GM23338 (cell line): ENCODE measurements at regions not wholly inside any gene's neighbourhood (a gene's known extent, or its start where the extent isn't known, plus 50 kb on each side); places are given as distances from the start of the nearest gene placed in this dataset.

Source experiments
- ATAC-seq: fragments of 200-7000 bp; cut with Tn5 transposase; 3 replicates; pipeline ENCODE4 v1.9.1; 2020
- DNase-seq: peaks from one replicate; pipeline ENCODE4 v3.0.0-alpha.2; 2015; ENCODE audit warnings: low spot score
- H2AFZ ChIP-seq: fragments of 200-600 bp; sonication (generic); 2 replicates; pipeline ENCODE4 v1.8.0; 2016; ENCODE audit warnings: antibody characterized with exemption, mild to moderate bottlenecking, moderate library complexity
- H3F3A ChIP-seq: fragments of 200-600 bp; sonication (generic); replicated peaks from 2 replicates; pipeline ENCODE4 v1.8.0; 2017; ENCODE audit warnings: antibody characterized with exemption, mixed run types, low read depth
- H3K27ac ChIP-seq: fragments of 200-600 bp; sonication (generic); 2 replicates; pipeline ENCODE4 v1.6.1; 2016; ENCODE audit warnings: low read depth
- H3K27me3 ChIP-seq: fragments of 200-600 bp; sonication (generic); 2 replicates; pipeline ENCODE4 v1.8.0; 2016; ENCODE audit warnings: mild to moderate bottlenecking, mixed run types, moderate library complexity; ENCODE audit not compliant: insufficient read depth
- H3K36me3 ChIP-seq: fragments of 200-600 bp; sonication (generic); 2 replicates; pipeline ENCODE4 v1.8.0; 2016; ENCODE audit warnings: mild to moderate bottlenecking; ENCODE audit not compliant: insufficient read depth
- H3K4me1 ChIP-seq: fragments of 200-600 bp; sonication (generic); 2 replicates; pipeline ENCODE4 v1.8.0; 2016; ENCODE audit warnings: mild to moderate bottlenecking, moderate library complexity; ENCODE audit not compliant: insufficient read depth
- H3K4me2 ChIP-seq: fragments of 200-600 bp; sonication (generic); 2 replicates; pipeline ENCODE4 v1.7.1; 2017; ENCODE audit warnings: mixed run types
- H3K4me3 ChIP-seq: fragments of 200-600 bp; sonication (generic); 2 replicates; pipeline ENCODE4 v1.6.1; 2016; ENCODE audit warnings: mixed run types
- H3K79me2 ChIP-seq: fragments of 200-600 bp; sonication (generic); replicated peaks from 2 replicates; pipeline ENCODE4 v1.8.0; 2017; ENCODE audit warnings: mild to moderate bottlenecking; ENCODE audit not compliant: insufficient read depth
- H3K9me2 ChIP-seq: fragments of 200-600 bp; sonication (generic); 2 replicates; pipeline ENCODE4 v1.8.0; 2017; ENCODE audit not compliant: insufficient read depth
- H4K20me1 ChIP-seq: fragments of 200-600 bp; sonication (generic); replicated peaks from 2 replicates; pipeline ENCODE4 v1.8.0; 2017; ENCODE audit warnings: mild to moderate bottlenecking; ENCODE audit not compliant: insufficient read depth
- H3K27ac Mint-ChIP-seq: 2 replicates; pipeline ENCODE4 v1.8.0; 2020; ENCODE audit warnings: inconsistent platforms, mild to moderate bottlenecking, moderate library complexity, mixed read lengths
- H3K27me3 Mint-ChIP-seq: 3 replicates; pipeline ENCODE4 v1.8.0; 2022; ENCODE audit warnings: low read depth, mild to moderate bottlenecking, moderate library complexity, mixed read lengths, inconsistent platforms; ENCODE audit not compliant: insufficient read depth, poor library complexity
- H3K36me3 Mint-ChIP-seq: 3 replicates; pipeline ENCODE4 v1.8.0; 2021; ENCODE audit warnings: low read depth, mild to moderate bottlenecking, inconsistent platforms, moderate library complexity, mixed read lengths
- H3K4me1 Mint-ChIP-seq: 3 replicates; pipeline ENCODE4 v1.8.0; 2020; ENCODE audit warnings: mild to moderate bottlenecking, inconsistent platforms, mixed read lengths
- H3K4me3 Mint-ChIP-seq: 3 replicates; pipeline ENCODE4 v1.8.0; 2021; ENCODE audit warnings: moderate library complexity, mild to moderate bottlenecking, inconsistent platforms, mixed read lengths
- H3K9me3 Mint-ChIP-seq: 3 replicates; pipeline ENCODE4 v1.8.0; 2020; ENCODE audit warnings: moderate library complexity, mild to moderate bottlenecking, inconsistent platforms, mixed read lengths
- EZH2 ChIP-seq: fragments of 200-600 bp; sonication (generic); IDR thresholded peaks from one replicate; pipeline ENCODE4 v1.8.0; 2017; ENCODE audit warnings: antibody characterized with exemption, mild to moderate bottlenecking, low read depth; ENCODE audit not compliant: unreplicated experiment
- EZH2phosphoT487 ChIP-seq: fragments of 200-600 bp; sonication (generic); IDR thresholded peaks from one replicate; pipeline ENCODE4 v1.8.1; 2018; ENCODE audit warnings: antibody characterized with exemption; ENCODE audit not compliant: unreplicated experiment
- NANOG ChIP-seq: IDR thresholded peaks from 2 replicates; pipeline ENCODE4 v1.6.1; 2016; ENCODE audit warnings: antibody characterized with exemption, borderline replicate concordance
- ZNF114 ChIP-seq: fragments of 250-450 bp; sonication (Bioruptor Pico); IDR thresholded peaks from 2 replicates; pipeline ENCODE4 v1.5.0; 2020; ENCODE audit warnings: mild to moderate bottlenecking, moderate library complexity
- TF ChIP-seq, protein P1 (sequence below): IDR thresholded peaks from one replicate; pipeline ENCODE4 v1.6.1; 2018; ENCODE audit warnings: antibody characterized with exemption; ENCODE audit not compliant: unreplicated experiment
- TF ChIP-seq, protein P2 (sequence below), 2 experiments: fragments of 200-600 bp in 1 of 2; sonication (generic) in 1 of 2; conservative IDR thresholded peaks; 2 replicates each; pipeline versions ENCODE4 v1.5.1 to v1.6.1; 2016 to 2017; ENCODE audit warnings: antibody characterized with exemption in 2 of 2, low read depth in 2 of 2, mild to moderate bottlenecking in 2 of 2, moderate library complexity in 1 of 2
- TF ChIP-seq, protein P3 (sequence below): fragments of 250-450 bp; sonication (Bioruptor Pico); IDR thresholded peaks from 2 replicates; pipeline ENCODE4 v1.5.0; 2020; ENCODE audit warnings: mild to moderate bottlenecking, moderate library complexity

DNA sequence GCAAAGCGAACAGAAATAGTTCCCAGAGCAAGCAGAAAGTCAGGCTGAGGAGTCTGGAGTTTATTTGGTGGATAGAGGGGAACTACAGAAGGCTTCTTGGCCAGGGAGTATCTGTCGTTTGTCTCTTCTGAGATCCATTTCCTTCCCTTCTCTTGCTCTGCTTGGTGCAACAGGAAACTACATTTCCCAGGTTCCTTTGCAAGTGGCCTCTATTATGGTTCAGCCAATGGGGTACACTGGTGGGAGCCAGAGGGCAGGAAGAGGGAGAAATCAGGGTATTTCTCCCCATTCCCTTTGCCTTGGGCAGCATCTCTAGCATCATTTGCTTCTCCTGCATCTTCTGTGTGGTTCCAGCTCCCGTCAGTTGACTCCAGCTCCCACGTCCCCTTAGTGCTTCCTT, 142.1 kb downstream of the BCOR start:
- Mint-ChIP-seq H3K4me1 (peaks cover 25% of the 10 kb centered on the region), H3K36me3 (no peaks in the 10 kb centered on the region), H3K4me3 (no peak overlapping the region; the same call in 2 of the 3 replicates), H3K9me3 (peaks cover 5% of the 10 kb centered on the region; the same call in 1 of the 3 replicates), H3K27me3 (peaks cover 3% of the 10 kb centered on the region), H3K27ac (no peak overlapping the region)
- DNase-seq (peak; percentile 50), ATAC-seq (peak; percentile 87)
- no peaks in the 10 kb centered on the region for H3K36me3 ChIP-seq
- no peaks in the 10 kb centered on the region for H3K27me3 ChIP-seq
- no peaks in the 10 kb centered on the region for H4K20me1 ChIP-seq
- H3K27ac ChIP-seq, result no peak overlapping the region
- H3K4me1 ChIP-seq, result peaks cover 10% of the 10 kb centered on the region
- H3F3A ChIP-seq, result no peaks in the 10 kb centered on the region
- no peaks in the 10 kb centered on the region for H3K79me2 ChIP-seq
- H3K4me3 ChIP-seq, result no peak overlapping the region
- H3K4me2 ChIP-seq, result peak overlapping the region; percentile 43; the same call in 1 of the 2 replicates
- TF ChIP-seq EZH2phosphoT487, result no peak
- TF ChIP-seq, protein P1, sequence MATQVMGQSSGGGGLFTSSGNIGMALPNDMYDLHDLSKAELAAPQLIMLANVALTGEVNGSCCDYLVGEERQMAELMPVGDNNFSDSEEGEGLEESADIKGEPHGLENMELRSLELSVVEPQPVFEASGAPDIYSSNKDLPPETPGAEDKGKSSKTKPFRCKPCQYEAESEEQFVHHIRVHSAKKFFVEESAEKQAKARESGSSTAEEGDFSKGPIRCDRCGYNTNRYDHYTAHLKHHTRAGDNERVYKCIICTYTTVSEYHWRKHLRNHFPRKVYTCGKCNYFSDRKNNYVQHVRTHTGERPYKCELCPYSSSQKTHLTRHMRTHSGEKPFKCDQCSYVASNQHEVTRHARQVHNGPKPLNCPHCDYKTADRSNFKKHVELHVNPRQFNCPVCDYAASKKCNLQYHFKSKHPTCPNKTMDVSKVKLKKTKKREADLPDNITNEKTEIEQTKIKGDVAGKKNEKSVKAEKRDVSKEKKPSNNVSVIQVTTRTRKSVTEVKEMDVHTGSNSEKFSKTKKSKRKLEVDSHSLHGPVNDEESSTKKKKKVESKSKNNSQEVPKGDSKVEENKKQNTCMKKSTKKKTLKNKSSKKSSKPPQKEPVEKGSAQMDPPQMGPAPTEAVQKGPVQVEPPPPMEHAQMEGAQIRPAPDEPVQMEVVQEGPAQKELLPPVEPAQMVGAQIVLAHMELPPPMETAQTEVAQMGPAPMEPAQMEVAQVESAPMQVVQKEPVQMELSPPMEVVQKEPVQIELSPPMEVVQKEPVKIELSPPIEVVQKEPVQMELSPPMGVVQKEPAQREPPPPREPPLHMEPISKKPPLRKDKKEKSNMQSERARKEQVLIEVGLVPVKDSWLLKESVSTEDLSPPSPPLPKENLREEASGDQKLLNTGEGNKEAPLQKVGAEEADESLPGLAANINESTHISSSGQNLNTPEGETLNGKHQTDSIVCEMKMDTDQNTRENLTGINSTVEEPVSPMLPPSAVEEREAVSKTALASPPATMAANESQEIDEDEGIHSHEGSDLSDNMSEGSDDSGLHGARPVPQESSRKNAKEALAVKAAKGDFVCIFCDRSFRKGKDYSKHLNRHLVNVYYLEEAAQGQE, result no peak
- no peak for TF ChIP-seq ZNF114 (CRISPR knock-in tag)
- TF ChIP-seq EZH2, result no peak
- TF ChIP-seq, protein P2, sequence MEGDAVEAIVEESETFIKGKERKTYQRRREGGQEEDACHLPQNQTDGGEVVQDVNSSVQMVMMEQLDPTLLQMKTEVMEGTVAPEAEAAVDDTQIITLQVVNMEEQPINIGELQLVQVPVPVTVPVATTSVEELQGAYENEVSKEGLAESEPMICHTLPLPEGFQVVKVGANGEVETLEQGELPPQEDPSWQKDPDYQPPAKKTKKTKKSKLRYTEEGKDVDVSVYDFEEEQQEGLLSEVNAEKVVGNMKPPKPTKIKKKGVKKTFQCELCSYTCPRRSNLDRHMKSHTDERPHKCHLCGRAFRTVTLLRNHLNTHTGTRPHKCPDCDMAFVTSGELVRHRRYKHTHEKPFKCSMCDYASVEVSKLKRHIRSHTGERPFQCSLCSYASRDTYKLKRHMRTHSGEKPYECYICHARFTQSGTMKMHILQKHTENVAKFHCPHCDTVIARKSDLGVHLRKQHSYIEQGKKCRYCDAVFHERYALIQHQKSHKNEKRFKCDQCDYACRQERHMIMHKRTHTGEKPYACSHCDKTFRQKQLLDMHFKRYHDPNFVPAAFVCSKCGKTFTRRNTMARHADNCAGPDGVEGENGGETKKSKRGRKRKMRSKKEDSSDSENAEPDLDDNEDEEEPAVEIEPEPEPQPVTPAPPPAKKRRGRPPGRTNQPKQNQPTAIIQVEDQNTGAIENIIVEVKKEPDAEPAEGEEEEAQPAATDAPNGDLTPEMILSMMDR (conservative IDR thresholded peaks at IDR 0.05; ENCODE audit: low read depth in 2 of 2), result no peak
- TF ChIP-seq, protein P3, sequence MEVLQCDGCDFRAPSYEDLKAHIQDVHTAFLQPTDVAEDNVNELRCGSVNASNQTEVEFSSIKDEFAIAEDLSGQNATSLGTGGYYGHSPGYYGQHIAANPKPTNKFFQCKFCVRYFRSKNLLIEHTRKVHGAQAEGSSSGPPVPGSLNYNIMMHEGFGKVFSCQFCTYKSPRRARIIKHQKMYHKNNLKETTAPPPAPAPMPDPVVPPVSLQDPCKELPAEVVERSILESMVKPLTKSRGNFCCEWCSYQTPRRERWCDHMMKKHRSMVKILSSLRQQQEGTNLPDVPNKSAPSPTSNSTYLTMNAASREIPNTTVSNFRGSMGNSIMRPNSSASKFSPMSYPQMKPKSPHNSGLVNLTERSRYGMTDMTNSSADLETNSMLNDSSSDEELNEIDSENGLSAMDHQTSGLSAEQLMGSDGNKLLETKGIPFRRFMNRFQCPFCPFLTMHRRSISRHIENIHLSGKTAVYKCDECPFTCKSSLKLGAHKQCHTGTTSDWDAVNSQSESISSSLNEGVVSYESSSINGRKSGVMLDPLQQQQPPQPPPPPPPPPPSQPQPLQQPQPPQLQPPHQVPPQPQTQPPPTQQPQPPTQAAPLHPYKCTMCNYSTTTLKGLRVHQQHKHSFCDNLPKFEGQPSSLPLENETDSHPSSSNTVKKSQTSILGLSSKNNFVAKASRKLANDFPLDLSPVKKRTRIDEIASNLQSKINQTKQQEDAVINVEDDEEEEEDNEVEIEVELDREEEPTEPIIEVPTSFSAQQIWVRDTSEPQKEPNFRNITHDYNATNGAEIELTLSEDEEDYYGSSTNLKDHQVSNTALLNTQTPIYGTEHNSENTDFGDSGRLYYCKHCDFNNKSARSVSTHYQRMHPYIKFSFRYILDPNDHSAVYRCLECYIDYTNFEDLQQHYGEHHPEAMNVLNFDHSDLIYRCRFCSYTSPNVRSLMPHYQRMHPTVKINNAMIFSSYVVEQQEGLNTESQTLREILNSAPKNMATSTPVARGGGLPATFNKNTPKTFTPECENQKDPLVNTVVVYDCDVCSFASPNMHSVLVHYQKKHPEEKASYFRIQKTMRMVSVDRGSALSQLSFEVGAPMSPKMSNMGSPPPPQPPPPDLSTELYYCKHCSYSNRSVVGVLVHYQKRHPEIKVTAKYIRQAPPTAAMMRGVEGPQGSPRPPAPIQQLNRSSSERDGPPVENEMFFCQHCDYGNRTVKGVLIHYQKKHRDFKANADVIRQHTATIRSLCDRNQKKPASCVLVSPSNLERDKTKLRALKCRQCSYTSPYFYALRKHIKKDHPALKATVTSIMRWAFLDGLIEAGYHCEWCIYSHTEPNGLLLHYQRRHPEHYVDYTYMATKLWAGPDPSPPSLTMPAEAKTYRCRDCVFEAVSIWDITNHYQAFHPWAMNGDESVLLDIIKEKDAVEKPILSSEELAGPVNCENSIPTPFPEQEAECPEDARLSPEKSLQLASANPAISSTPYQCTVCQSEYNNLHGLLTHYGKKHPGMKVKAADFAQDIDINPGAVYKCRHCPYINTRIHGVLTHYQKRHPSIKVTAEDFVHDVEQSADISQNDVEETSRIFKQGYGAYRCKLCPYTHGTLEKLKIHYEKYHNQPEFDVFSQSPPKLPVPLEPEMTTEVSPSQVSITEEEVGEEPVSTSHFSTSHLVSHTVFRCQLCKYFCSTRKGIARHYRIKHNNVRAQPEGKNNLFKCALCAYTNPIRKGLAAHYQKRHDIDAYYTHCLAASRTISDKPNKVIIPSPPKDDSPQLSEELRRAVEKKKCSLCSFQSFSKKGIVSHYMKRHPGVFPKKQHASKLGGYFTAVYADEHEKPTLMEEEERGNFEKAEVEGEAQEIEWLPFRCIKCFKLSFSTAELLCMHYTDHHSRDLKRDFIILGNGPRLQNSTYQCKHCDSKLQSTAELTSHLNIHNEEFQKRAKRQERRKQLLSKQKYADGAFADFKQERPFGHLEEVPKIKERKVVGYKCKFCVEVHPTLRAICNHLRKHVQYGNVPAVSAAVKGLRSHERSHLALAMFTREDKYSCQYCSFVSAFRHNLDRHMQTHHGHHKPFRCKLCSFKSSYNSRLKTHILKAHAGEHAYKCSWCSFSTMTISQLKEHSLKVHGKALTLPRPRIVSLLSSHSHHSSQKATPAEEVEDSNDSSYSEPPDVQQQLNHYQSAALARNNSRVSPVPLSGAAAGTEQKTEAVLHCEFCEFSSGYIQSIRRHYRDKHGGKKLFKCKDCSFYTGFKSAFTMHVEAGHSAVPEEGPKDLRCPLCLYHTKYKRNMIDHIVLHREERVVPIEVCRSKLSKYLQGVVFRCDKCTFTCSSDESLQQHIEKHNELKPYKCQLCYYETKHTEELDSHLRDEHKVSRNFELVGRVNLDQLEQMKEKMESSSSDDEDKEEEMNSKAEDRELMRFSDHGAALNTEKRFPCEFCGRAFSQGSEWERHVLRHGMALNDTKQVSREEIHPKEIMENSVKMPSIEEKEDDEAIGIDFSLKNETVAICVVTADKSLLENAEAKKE (CRISPR knock-in tag), result no peak
- TF ChIP-seq NANOG, result no peak
- H3K9me2 ChIP-seq, result no peaks in the 10 kb centered on the region
- peak overlapping the region; percentile 69 for H2AFZ ChIP-seq
